ENCODE measurements at regions not wholly inside any gene's neighbourhood (a gene's known extent, or its start where the extent isn't known, plus 50 kb on each side); places are given as distances from the start of the nearest gene placed in this dataset.

GRCh38 chr20:60338556-60338955 lies 380.3 kb downstream of the CDH26 start:
- WGBS, 2 donors, result 86 to 87% methylated on average over 8 of the region's 8 CpGs
- TF ChIP-seq POLR2A (IDR thresholded peaks at IDR 0.05), result no peak
- no peak for TF ChIP-seq CTCF (IDR thresholded peaks at IDR 0.05)
- intact Hi-C loops (cut with DNase I; ENCODE audit: low total_unique reads), result loop anchor here (10.0 kb wide), 1 partner anchor 864 kb away; no protein-coding TSS in a partner anchor
- no peak for DNase-seq (ENCODE audit: low spot score in 2 of 2)
- H3K4me3 ChIP-seq (ENCODE audit: low read depth, poor library complexity, severe bottlenecking), result no peak overlapping the region

GRCh38 chr20:60339738-60340137 lies 381.5 kb downstream of the CDH26 start:
- intact Hi-C loops (cut with DNase I; ENCODE audit: low total_unique reads), result loop anchor here (10.0 kb wide), 1 partner anchor 865 kb away; no protein-coding TSS in a partner anchor
- no peak overlapping the region for H3K4me3 ChIP-seq (ENCODE audit: low read depth, poor library complexity, severe bottlenecking)
- 64 to 77% methylated on average over 6 of the region's 6 CpGs for WGBS, 2 donors
- no peak for DNase-seq (ENCODE audit: low spot score in 2 of 2)
- no peak for TF ChIP-seq POLR2A (IDR thresholded peaks at IDR 0.05)
- TF ChIP-seq CTCF (IDR thresholded peaks at IDR 0.05), result no peak

GRCh38 chr20:60340232-60340631 lies 382.0 kb downstream of the CDH26 start:
- DNase-seq (ENCODE audit: low spot score in 2 of 2), result no peak
- no peak overlapping the region for H3K4me3 ChIP-seq (ENCODE audit: low read depth, poor library complexity, severe bottlenecking)
- 78 to 80% methylated on average over 4 of the region's 4 CpGs for WGBS, 2 donors
- TF ChIP-seq POLR2A (IDR thresholded peaks at IDR 0.05) (no peak), CTCF (IDR thresholded peaks at IDR 0.05) (no peak)
- intact Hi-C loops (cut with DNase I; ENCODE audit: low total_unique reads), result no loop called here

GRCh38 chr20:60341062-60341461 lies 382.8 kb downstream of the CDH26 start:
- intact Hi-C loops (cut with DNase I; ENCODE audit: low total_unique reads), result no loop called here
- no peak overlapping the region for H3K4me3 ChIP-seq (ENCODE audit: low read depth, poor library complexity, severe bottlenecking)
- DNase-seq (ENCODE audit: low spot score in 2 of 2), result no peak
- 87 to 91% methylated on average over 7 of the region's 7 CpGs for WGBS, 2 donors
- TF ChIP-seq CTCF (IDR thresholded peaks at IDR 0.05) (no peak), POLR2A (IDR thresholded peaks at IDR 0.05) (no peak)

- no peak overlapping the region for H3K4me3 ChIP-seq (ENCODE audit: low read depth, poor library complexity, severe bottlenecking)
- 60 to 62% methylated on average over 5 of the region's 5 CpGs for WGBS, 2 donors
- TF ChIP-seq POLR2A (IDR thresholded peaks at IDR 0.05) (no peak), CTCF (IDR thresholded peaks at IDR 0.05) (no peak)
- DNase-seq (ENCODE audit: low spot score in 2 of 2), result peak in 1 of 2 donors; percentile 59
- intact Hi-C loops (cut with DNase I; ENCODE audit: low total_unique reads), result no loop called here
Measured at GRCh38 chr20:60345106-60345505, 386.9 kb downstream of the CDH26 start.

- TF ChIP-seq CTCF (IDR thresholded peaks at IDR 0.05) (no peak), POLR2A (IDR thresholded peaks at IDR 0.05) (no peak)
- no peak for DNase-seq (ENCODE audit: low spot score in 2 of 2)
- H3K4me3 ChIP-seq (ENCODE audit: low read depth, poor library complexity, severe bottlenecking), result no peak overlapping the region
- intact Hi-C loops (cut with DNase I; ENCODE audit: low total_unique reads), result no loop called here
- whole genome bisulfite sequencing, 2 donors, result 89 to 94% methylated on average over 11 of the region's 11 CpGs
Measured at GRCh38 chr20:60349418-60349817, 391.2 kb downstream of the CDH26 start.

Measured in lower leg skin (tissue), 4 donors.